DOHH2 (cell line): ENCODE measurements at regions not wholly inside any gene's neighbourhood (a gene's known extent, or its start where the extent isn't known, plus 50 kb on each side); places are given as distances from the start of the nearest gene placed in this dataset.

Source experiments
- H3F3A ChIP-seq: fragments of 200-600 bp; sonication (generic), shearing (Covaris generic); 2 replicates; pipeline ENCODE4 v1.6.0; 2016; ENCODE audit warnings: antibody characterized with exemption, mild to moderate bottlenecking; ENCODE audit not compliant: control insufficient read depth, insufficient read depth
- H3K27ac ChIP-seq: fragments of 200-600 bp; sonication (generic); 2 replicates; pipeline ENCODE4 v1.5.1; 2014; ENCODE audit warnings: low read depth, mild to moderate bottlenecking, low read length, moderate library complexity
- H3K27me3 ChIP-seq: fragments of 200-600 bp; sonication (generic); 2 replicates; pipeline ENCODE4 v1.6.1; 2014; ENCODE audit warnings: mild to moderate bottlenecking, low read length, mixed read lengths; ENCODE audit not compliant: control insufficient read depth
- H3K36me3 ChIP-seq: fragments of 200-600 bp; sonication (generic); 2 replicates; pipeline ENCODE4 v1.6.1; 2014; ENCODE audit warnings: mild to moderate bottlenecking, low read length, moderate library complexity, mixed read lengths; ENCODE audit not compliant: control insufficient read depth
- H3K4me1 ChIP-seq: fragments of 200-600 bp; sonication (generic); 2 replicates; pipeline ENCODE4 v1.6.1; 2014; ENCODE audit warnings: mild to moderate bottlenecking, low read length, mixed read lengths; ENCODE audit not compliant: control insufficient read depth
- H3K4me2 ChIP-seq: fragments of 200-600 bp; sonication (generic); 2 replicates; pipeline ENCODE4 v1.6.0; 2014; ENCODE audit warnings: mild to moderate bottlenecking, low read length, moderate library complexity
- H3K4me3 ChIP-seq: fragments of 200-600 bp; sonication (generic); 2 replicates; pipeline ENCODE4 v1.5.1; 2014; ENCODE audit warnings: mild to moderate bottlenecking, low read length, mixed read lengths
- H3K79me2 ChIP-seq: fragments of 200-600 bp; sonication (generic); 2 replicates; pipeline ENCODE4 v1.6.1; 2014; ENCODE audit warnings: mild to moderate bottlenecking, low read length, mixed read lengths; ENCODE audit not compliant: control insufficient read depth
- H3K9me2 ChIP-seq: fragments of 200-600 bp; sonication (generic); replicated peaks from 2 replicates; pipeline ENCODE4 v1.6.1; 2014; ENCODE audit warnings: mild to moderate bottlenecking, low read length, mixed read lengths; ENCODE audit not compliant: control insufficient read depth
- H3K9me3 ChIP-seq: fragments of 200-600 bp; sonication (generic); 2 replicates; pipeline ENCODE4 v1.6.1; 2014; ENCODE audit warnings: antibody characterized with exemption, low read length, mixed read lengths; ENCODE audit not compliant: control insufficient read depth, insufficient read depth
- H4K20me1 ChIP-seq: fragments of 200-600 bp; sonication (generic); 2 replicates; pipeline ENCODE4 v1.6.0; 2014; ENCODE audit warnings: low read depth, mild to moderate bottlenecking, antibody characterized with exemption, low read length, moderate library complexity; ENCODE audit not compliant: control insufficient read depth, insufficient read depth
- CTCF ChIP-seq: fragments of 200-600 bp; sonication (generic); IDR thresholded peaks from one replicate; pipeline ENCODE4 v1.5.1; 2014; ENCODE audit warnings: antibody characterized with exemption, mild to moderate bottlenecking, low read depth, low read length; ENCODE audit not compliant: poor library complexity, severe bottlenecking
- EZH2phosphoT487 ChIP-seq: fragments of 200-600 bp; sonication (generic); IDR thresholded peaks from 2 replicates; pipeline ENCODE4 v1.6.1; 2017; ENCODE audit warnings: borderline replicate concordance, mild to moderate bottlenecking, antibody characterized with exemption, low read length, moderate library complexity, mixed read lengths

DNA sequence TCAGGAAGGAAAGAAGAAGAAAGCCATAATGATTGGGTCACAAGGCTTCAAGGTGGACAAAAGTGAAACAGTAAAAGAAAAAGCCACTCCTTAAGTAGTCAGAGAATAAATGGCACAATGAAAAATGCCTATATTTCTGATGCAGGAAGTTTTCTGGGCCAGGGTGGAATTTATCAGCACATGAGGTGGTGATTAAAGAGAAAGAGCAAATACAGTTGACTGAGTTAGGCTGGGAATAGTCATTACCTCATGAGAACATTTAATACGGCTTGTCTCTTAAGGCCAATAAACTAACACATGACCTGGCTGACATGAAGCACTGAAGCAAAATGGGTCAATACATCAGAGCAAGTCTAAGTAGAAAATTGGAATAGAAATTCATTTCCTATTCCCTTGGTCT, 499.7 kb downstream of the TMTC2 start:
- no peaks in the 10 kb centered on the region for H3K9me3 ChIP-seq

GRCh38 chr12:83185241-83185640, 498.5 kb downstream of the TMTC2 start:
- Histone ChIP-seq H3K27me3 (no peaks in the 10 kb centered on the region), H3K79me2 (no peaks in the 10 kb centered on the region), H3K27ac (no peak overlapping the region), H3F3A (no peaks in the 10 kb centered on the region), H3K36me3 (no peaks in the 10 kb centered on the region), H4K20me1 (no peaks in the 10 kb centered on the region), H3K4me1 (no peaks in the 10 kb centered on the region), H3K9me2 (no peaks in the 10 kb centered on the region), H3K9me3 (no peaks in the 10 kb centered on the region), H3K4me3 (no peak overlapping the region), H3K4me2 (no peak overlapping the region)
- TF ChIP-seq EZH2phosphoT487 (no peak), CTCF (no peak)

More for the DNA sequence above, 499.7 kb downstream of the TMTC2 start:
- Histone ChIP-seq H4K20me1 (no peaks in the 10 kb centered on the region), H3K4me2 (no peak overlapping the region), H3K9me2 (no peaks in the 10 kb centered on the region), H3K36me3 (no peaks in the 10 kb centered on the region), H3K27me3 (no peaks in the 10 kb centered on the region), H3K4me3 (no peak overlapping the region), H3K4me1 (no peaks in the 10 kb centered on the region), H3F3A (no peaks in the 10 kb centered on the region), H3K79me2 (no peaks in the 10 kb centered on the region), H3K27ac (no peak overlapping the region)
- TF ChIP-seq CTCF: no peak
- TF ChIP-seq EZH2phosphoT487: no peak
